ENCODE measurements at regions not wholly inside any gene's neighbourhood (a gene's known extent, or its start where the extent isn't known, plus 50 kb on each side); places are given as distances from the start of the nearest gene placed in this dataset.

DNA sequence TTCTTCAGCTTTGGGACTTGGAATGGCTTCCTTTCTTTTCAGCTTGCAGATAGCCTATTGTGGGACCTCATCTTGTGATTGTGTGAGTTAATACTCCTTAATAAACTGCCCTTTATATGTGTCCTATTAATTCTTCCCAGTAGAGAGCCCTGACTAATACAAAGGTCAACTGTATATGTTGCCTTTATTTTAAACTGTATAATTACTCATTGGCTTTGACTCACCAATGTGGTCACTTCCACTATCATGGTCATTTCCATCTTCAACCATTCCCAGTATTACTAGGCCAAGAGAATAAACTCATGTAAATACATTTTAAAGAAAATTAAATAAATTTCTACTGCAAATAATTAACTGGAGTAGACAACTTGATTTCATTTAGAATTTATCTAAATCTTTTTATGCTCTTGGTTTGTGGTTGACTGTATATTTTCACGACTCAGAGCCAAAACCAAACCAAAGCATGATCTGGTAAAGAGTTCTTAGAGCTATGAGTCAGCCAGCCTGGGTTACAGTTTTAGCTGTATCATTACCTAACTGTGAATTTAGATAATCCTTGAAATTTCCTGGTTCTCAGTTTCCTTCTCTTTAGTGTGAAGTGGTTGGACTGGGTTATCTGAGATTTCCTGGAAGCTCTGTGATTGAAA lies 188.4 kb downstream of the PPP1R3A start:
- DNase-seq, result peak; percentile 58

GRCh38 chr7:113727486-113727885 lies 191.3 kb downstream of the PPP1R3A start:
- in situ Hi-C loops (cut with HindIII; ENCODE audit: low pct_ligation_motif_present, low pct_unique_long_range_greater_than_20kb, low sequenced_read_pairs), result no loop called here
- no peak for DNase-seq

More for the DNA sequence above, 188.4 kb downstream of the PPP1R3A start:
- in situ Hi-C loops (cut with HindIII; ENCODE audit: low pct_ligation_motif_present, low pct_unique_long_range_greater_than_20kb, low sequenced_read_pairs), result no loop called here

DNA sequence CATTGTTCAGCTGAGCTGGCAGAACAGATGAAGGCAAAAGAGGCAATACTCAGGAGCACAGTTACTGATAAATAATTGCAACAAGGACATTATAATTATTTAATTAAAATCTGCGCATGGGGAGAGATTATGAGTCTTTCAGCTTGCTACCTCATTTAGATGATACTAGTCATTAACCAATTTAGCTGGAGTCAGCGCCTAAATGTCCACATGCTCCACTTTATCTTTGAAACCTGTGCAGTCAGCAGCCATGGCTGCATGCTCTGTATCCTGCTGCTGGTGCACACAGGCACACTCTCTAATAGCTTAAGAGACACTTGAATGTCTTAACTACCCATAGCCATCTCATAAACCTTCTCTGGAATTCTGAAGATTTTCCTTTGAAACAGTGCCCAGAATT lies 196.8 kb downstream of the PPP1R3A start:
- no peak for DNase-seq
- in situ Hi-C loops (cut with HindIII; ENCODE audit: low pct_ligation_motif_present, low pct_unique_long_range_greater_than_20kb, low sequenced_read_pairs), result no loop called here

DNA sequence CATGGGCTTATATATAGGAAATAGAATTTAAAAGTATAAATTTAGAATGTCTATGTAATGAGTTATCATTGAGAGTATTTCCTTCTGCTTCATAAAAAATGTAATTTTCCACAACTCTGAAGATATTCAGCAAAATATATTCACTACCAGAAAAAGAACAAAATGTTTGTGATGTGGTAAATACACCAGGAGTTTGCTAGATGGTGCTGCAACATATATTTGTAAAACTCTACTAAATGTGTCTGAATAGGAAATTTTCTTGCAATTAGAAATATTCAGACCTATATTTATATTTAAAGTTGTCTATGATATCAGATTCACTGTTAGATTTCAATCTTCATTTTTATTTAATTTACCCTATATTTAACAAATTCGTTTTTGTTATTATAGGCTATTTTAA lies 201.1 kb downstream of the PPP1R3A start:
- in situ Hi-C loops (cut with HindIII; ENCODE audit: low pct_ligation_motif_present, low pct_unique_long_range_greater_than_20kb, low sequenced_read_pairs), result no loop called here
- no peak for DNase-seq

GRCh38 chr7:113715981-113716856 lies 202.6 kb downstream of the PPP1R3A start:
- in situ Hi-C loops (cut with HindIII; ENCODE audit: low pct_ligation_motif_present, low pct_unique_long_range_greater_than_20kb, low sequenced_read_pairs), result no loop called here
- no peak for DNase-seq

DNA sequence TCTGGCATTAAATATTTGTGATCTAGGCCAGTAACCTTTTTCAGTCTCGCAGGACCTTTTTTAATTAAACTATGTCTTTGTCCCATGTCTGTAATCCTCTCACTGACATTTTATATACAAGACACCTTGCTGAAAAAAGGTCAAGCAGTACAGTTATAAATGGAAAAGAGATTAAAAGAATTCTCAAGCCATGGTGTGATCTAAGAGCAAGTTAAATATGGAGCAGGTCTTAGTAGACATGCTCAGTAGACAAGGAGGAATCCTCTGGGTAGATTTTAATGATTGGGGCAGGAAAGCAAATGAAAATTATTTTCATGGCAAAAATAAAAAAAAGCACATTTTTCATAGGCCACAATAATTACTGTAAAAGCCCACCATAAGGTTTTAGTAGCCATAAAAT lies 203.5 kb downstream of the PPP1R3A start:
- no peak for DNase-seq
- in situ Hi-C loops (cut with HindIII; ENCODE audit: low pct_ligation_motif_present, low pct_unique_long_range_greater_than_20kb, low sequenced_read_pairs), result no loop called here

- in situ Hi-C loops (cut with HindIII; ENCODE audit: low pct_ligation_motif_present, low pct_unique_long_range_greater_than_20kb, low sequenced_read_pairs), result no loop called here
- DNase-seq, result peak; percentile 89
Measured at GRCh38 chr7:113710310-113711096, 208.3 kb downstream of the PPP1R3A start.

GRCh38 chr7:113705439-113705838 lies 213.4 kb downstream of the PPP1R3A start:
- in situ Hi-C loops (cut with HindIII; ENCODE audit: low pct_ligation_motif_present, low pct_unique_long_range_greater_than_20kb, low sequenced_read_pairs), result no loop called here
- DNase-seq, result no peak

- in situ Hi-C loops (cut with HindIII; ENCODE audit: low pct_ligation_motif_present, low pct_unique_long_range_greater_than_20kb, low sequenced_read_pairs), result no loop called here
- peak; percentile 51 for DNase-seq
Measured at GRCh38 chr7:113698556-113699220, 220.1 kb downstream of the PPP1R3A start.

GRCh38 chr7:113694149-113694548 lies 224.7 kb downstream of the PPP1R3A start:
- no peak for DNase-seq
- in situ Hi-C loops (cut with HindIII; ENCODE audit: low pct_ligation_motif_present, low pct_unique_long_range_greater_than_20kb, low sequenced_read_pairs), result no loop called here

GRCh38 chr7:113684165-113684564 lies 234.6 kb downstream of the PPP1R3A start:
- in situ Hi-C loops (cut with HindIII; ENCODE audit: low pct_ligation_motif_present, low pct_unique_long_range_greater_than_20kb, low sequenced_read_pairs), result no loop called here
- DNase-seq, result no peak

DNA sequence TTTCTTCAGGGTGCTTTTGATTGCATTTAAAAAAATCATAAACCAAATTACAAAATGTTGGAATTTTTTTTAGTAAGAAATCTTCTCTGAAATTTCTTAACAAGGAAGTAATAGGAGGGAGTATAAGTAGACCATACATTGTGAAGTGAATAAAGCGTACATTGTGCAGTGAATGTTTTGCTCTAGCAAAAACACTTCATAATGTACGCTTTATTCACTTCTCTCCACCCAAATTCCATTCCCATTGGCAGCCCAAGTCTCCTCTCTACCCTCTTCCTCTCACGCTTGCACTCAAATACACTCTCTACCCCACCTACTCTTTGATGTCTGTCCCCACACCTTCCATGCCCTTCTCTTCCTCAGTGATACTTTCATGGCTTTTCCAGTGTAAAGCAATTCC lies 241.0 kb downstream of the PPP1R3A start:
- in situ Hi-C loops (cut with HindIII; ENCODE audit: low pct_ligation_motif_present, low pct_unique_long_range_greater_than_20kb, low sequenced_read_pairs), result no loop called here
- no peak for DNase-seq

DNA sequence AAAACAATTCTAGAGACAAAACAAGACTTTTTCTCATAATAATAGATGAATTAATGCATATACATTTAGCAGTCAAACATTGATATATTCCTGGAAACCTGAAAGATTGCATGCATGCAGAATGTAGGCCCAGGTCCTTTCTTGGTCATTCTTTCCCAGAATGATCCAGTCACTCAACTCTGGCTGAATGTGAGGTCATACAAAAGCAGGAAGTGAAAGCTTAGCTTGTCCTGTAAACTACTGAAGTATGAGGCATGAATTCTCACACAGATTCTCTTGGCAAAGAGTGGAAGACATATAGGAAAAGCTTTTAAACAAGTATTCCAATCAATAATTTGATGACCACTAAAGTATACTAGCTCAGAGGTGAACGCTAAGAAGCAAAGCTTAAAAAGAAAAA lies 253.9 kb downstream of the PPP1R3A start:
- no peak for DNase-seq
- in situ Hi-C loops (cut with HindIII; ENCODE audit: low pct_ligation_motif_present, low pct_unique_long_range_greater_than_20kb, low sequenced_read_pairs), result no loop called here

GRCh38 chr7:113659416-113659815 lies 259.4 kb downstream of the PPP1R3A start:
- in situ Hi-C loops (cut with HindIII; ENCODE audit: low pct_ligation_motif_present, low pct_unique_long_range_greater_than_20kb, low sequenced_read_pairs), result no loop called here
- no peak for DNase-seq

DNA sequence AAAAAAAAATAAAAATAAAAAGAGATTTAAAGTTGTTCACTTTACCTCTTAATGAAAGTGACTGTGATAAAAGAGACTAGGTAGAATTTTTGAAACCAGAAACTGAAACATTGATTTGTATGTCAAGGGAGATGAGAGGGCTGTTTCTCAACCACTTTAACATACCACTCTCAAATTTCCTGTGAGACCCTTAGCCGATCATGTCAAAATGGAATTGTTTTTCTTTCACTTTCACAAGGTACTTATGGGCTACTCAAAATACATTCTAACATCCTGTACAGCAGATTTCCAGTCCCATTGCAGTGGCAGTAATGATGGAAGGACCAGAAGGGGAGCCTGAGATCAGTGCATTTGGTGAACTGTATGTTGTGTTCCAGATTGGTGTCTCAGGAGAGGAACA lies 261.2 kb downstream of the PPP1R3A start:
- DNase-seq, result no peak
- in situ Hi-C loops (cut with HindIII; ENCODE audit: low pct_ligation_motif_present, low pct_unique_long_range_greater_than_20kb, low sequenced_read_pairs), result no loop called here

- in situ Hi-C loops (cut with HindIII; ENCODE audit: low pct_ligation_motif_present, low pct_unique_long_range_greater_than_20kb, low sequenced_read_pairs), result no loop called here
- no peak for DNase-seq
Measured at GRCh38 chr7:113652501-113652900, 266.3 kb downstream of the PPP1R3A start.

DNA sequence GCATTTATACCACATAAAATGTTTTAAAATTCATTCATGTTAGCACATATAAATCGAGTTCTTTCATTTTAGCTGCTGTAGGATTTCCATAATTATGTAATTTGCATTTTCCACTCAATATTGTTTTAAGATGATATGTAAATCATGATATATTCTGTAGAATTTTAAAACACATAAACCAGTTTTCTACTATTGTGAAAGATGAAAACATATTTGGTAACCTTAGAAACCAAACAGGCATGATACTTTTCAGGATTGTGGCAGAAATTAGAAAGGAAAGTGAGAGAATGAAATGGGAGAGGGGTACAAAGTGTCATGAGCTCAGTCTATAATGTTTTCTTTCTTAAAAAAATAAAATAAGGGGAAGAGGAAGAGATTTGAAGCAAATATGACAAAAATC lies 269.3 kb downstream of the PPP1R3A start:
- in situ Hi-C loops (cut with HindIII; ENCODE audit: low pct_ligation_motif_present, low pct_unique_long_range_greater_than_20kb, low sequenced_read_pairs), result no loop called here
- no peak for DNase-seq

DNA sequence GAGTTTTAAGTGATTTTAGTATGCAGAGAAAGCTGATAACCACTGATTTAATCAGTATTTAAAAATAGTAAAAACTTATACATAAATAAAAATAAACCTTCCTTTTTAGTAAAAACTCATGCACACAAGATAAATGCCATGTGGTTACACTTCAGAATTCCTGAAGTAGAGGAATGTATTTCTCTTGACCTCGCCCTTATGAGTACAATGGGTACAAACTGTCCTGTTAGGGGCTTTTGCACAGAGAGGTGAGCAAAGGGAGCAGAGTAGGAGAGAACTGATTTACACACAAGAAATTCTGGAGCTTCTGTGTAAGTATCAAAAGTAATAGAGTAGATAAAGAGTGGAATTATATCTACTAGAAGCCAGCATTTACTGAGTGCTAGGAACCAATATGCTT lies 279.6 kb downstream of the PPP1R3A start:
- no peak for DNase-seq
- in situ Hi-C loops (cut with HindIII; ENCODE audit: low pct_ligation_motif_present, low pct_unique_long_range_greater_than_20kb, low sequenced_read_pairs), result no loop called here
